GM21526 (cell line): ENCODE measurements at regions not wholly inside any gene's neighbourhood (a gene's known extent, or its start where the extent isn't known, plus 50 kb on each side); places are given as distances from the start of the nearest gene placed in this dataset.

Experiments used
- ATAC-seq: cut with Tn5 transposase; IDR thresholded peaks from one replicate; pipeline ENCODE4 v1.9.1; 2021; ENCODE audit warnings: moderate library complexity; ENCODE audit not compliant: unreplicated experiment, low FRiP score

DNA sequence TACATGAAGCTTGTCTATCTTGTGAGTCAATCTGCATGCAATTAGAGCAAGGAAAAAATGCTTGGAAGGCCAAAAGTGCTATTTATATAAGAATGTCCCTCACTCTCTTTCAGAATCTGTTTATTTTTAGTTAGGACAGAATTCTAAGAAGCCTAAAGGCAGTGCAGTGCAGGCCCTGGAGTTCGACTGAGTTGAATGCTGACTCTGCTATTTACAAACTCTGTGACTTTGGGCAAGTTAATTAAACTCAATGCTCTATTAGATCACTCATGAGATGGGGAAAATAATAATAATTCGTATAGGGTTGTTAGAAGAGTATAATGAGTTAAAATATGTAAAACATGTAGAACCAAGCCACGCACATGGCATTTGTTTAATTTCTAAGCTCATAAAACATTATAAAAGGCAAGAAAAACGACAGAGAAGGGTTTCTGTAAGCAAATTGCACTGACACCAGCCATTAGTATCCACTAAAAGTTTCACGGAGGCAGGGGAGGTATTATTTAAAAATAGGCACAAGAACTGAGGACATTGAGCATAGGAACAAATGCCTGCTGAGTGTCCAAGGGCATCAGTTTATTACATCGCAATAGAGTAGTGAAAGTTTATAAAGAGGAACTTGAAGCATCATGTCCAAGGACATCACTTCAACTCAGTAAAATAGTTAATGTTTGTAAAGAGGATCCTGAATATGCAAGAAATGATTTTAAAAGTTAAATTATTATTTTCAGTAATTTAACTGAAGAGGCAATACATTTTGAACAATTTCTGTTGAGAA is 115.0 kb upstream of the INPP4B start:
- no peak for ATAC-seq

DNA sequence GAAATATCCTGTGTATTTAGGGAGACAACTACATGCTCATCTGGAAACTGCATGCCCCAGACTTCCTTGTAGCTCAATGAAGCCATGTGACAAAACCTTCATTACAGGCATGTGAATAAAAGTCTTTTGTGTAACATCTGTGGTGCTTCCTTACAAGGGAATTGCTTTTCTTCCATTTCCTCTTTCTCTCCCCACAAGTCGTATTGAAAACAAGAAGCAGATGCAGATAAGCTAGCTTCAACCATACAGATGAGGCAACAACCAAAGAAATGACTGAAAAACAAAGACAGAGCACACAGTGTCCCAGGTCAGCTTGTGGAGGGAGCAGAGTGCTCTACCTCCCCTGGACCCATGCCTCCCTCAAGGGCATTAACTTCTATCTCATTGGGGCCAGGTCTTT is 115.8 kb upstream of the INPP4B start:
- no peak for ATAC-seq

DNA sequence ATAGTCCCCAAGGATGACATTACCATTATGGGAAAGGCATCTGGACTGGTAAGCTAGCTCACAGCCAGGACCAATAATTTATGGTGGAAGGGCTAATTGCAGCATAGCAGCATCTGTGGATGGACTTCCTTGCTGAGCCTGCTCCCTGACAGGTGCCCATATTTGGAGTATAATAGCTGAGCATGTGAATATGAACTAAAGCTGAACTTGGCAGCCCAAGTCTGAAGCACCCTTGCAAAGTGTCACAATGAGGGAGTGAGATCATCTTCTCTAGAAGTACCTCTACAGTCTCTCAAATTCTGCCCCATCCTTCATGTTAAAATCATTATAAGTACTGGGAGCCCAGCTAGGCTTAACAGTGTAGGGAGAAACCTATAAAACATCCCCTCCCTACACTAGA is 128.2 kb upstream of the INPP4B start:
- ATAC-seq: no peak

DNA sequence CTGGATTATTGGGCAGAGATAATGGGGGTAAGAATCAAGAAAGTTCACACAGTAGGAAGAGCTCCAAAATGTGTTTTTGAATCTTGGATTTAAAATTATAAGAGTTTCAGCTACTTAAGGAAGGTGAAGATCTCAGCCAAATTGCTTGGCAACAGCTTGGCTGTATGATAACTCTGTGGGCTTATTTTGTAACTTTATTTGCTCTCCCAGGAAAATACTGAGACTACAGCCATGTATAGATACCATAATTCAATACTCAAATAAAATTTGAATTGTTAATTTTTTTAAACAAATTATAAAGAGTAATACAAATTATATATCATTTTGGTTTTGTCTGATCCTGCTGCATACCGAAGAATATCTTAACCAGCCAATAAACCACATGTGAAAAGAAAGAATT is 129.5 kb upstream of the INPP4B start:
- ATAC-seq: no peak

DNA sequence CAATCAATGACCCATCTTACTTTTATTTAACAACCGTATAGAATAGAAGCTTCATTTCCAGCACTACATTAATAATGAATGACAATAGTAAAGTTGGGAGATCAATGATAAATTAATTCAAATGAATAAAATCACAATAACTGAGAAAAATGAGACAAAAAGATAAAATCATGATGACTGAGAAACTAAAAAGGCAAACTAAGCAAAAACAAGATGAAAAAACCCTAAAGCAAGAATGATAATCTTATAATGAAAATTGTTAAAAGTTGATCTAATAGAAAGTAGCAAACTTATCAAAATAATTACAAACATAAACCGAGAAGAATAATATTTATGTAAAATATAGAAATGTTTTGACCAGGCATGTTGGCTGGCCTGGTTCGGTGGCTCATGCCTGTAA is 130.4 kb upstream of the INPP4B start:
- ATAC-seq: no peak

DNA sequence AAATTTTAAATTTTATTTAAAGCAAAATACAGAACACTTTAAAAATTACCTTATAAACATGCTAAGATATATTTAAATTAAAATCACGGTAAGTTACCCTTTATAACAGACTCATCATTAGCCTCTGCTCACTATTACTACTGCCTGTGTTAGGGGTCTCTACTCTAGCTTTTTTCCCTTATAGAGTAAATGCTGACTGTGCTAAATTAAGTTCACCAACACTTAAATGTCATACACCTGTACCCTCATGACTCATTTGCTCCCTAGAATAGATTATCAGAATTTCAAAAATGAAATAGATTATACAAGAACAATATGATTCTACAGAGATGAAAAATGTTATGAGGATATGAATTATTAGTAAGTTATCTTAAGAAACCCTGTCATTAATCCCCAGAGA is 131.1 kb upstream of the INPP4B start:
- ATAC-seq: no peak

DNA sequence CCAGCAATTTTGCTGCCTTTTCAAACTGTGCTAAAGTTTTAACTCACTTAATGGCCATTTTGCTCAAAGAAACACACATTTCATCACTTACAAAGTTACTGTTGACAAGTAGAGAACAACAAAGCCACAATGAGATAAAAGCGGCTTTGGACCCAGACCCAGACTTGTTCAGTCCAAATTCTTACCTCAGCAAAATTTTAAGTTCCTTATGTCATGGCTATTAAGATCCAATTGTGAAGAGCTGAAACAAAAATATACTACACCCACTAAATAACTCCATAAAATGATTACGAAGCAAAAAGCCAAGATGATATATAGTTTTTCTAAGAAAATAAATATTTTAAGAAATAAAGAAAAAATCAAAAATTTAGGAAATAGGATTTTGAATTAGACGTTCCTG is 137.0 kb upstream of the INPP4B start:
- no peak for ATAC-seq

DNA sequence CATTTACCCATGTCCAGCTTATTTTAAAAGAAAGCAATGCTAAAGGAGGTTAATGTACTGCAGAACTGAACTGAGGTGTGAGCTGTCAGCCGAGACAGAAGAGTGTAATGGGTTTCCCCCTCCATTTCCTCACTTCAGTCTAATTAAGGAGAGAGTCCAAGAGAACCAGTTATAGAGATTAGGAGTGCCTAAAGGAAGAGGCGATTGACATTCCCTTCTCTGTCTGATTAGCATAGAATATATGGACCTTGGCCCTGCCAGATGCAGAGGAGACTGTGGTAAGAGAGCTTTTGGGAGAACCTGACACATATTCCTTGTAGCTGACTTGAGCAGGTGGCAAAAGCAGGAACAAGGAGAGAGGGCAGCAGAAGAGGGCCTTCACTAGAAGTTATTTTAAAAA is 137.5 kb upstream of the INPP4B start:
- ATAC-seq: no peak

DNA sequence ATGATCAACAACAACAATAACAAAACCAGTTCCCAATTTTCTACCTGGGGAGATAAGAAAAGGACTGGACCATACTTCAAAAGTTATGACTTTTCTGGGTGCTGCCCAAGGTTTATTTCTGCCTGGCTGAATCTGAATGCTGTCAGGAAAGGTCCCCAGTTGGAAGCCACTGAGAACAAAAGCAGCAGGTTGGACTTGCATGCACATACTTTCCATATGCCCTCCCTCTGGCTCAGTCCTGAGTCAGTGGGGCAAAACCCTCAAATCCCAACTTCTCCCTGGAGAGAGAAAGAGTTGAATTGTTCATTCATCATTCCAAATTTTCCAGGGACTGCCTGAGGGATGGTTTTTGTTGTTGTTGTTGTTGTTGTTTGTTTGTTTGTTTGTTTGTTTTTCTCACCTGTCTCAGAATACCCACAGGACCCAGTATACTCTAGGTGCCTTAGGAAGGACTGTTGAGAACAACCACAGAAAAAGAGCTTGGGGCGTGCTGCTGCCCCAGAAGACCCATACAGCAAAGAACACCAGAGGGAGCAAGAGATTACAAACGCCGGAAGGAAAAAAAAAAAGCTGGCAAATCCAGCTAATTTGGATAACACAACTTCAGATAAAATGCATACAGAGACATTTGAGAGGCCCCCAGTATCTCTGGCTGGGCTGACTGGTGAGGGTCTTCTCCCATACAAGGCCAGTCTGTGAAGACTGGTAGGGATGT is 138.9 kb upstream of the INPP4B start:
- no peak for ATAC-seq

DNA sequence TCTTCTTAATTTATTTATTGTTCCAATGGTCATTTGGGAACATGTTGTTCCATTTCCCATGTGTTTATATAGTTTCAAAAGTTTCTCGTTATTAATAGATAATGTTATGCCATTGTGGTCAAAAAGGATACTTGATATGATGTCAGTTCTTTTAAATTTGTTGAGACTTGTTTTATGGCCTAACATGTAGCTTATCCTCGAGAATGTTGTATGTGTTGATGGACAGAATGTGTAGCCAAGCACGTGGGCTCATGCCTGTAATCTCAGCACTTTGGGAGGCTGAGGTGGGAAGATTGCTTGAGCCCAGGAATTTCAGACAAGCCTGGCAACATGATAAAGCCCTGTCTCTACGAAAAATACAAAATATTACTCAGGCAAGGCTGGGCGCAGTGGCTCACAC is 168.5 kb upstream of the USP38 start:
- no peak for ATAC-seq

DNA sequence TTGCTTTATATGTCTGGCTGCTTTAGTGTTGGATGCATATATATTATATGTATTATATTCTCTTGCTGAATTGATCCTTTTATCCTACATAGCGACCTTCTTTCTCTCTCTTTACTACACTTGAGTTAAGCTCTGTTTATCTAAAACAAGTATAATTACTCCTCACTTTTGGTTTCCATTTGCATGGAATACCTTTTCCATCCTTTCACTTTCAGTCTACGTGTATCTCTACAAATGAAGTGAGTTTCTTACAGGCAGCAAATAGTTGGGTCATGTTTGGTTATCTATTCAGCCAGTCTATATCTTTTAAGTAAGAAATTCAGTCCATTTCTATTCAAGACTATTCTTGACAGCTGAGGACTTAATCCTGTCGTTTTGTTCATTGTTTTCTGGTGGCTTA is 167.5 kb upstream of the USP38 start:
- no peak for ATAC-seq

DNA sequence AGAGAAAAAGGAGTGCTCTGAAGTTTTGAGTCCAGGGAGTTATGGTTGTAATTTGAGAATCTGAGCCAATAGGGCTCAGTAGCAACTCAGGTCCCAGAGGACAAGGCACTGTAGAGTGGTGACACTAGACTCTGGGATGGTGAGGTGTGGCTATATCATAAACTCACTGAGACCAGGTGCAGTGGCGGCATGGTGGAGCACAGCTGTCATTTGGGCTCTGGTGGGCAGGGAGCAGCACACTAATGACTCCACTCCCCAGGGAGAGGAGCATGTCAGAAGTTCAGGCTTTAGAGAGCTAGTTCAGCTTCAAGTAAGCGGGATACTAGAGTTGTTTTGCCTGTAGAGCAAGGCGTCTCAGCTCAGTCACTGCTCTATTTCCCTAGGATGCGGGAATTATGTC is 165.4 kb upstream of the USP38 start:
- no peak for ATAC-seq

DNA sequence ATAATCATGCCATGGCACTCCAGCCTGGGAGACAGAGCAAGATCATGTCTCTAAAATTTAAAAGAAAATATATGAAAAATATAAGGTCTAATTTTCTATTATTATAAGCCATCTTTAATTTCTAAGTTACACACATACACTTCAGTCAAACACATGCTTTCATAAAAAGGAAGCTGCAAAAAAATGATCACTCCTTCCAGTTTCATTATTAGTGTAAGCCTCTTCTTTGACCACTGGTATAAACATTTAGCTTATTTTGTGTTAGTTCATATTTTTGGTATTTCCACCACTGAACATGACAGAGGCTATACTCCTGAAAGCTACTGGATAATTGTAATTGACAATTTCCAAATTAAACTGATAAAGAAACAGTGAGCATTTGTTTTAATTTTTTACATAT is 163.3 kb upstream of the USP38 start:
- peak; percentile 81 for ATAC-seq

DNA sequence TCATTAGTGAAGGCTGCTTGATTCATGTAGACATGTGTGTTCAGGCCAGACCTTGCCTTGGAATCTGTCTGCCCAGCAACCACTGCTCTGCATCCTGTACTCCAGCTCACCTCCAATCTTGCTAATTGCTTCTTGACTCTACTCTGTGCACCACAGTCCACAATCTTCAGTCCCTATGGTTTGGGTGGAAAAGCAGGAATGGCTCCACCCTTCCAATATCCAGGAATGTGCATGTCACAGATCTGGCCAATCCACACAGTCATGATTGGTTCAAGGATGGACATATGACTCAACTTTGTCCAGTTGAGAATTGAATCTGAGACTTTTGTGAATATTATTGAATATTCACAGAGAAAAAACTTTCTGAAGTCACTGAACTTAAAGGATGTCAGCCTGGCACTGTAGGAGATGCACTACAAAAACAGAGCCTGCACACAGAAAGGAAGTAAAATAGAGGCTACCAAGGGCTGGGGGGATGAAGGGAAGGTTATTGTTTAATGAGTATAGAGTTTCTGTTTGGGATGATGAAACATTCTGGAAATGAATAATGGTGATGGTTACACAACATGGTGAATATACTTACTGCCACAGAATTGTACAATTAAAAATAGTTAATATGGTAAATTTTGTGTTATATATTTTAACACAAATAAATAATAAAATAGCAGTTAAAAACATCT is 161.3 kb upstream of the USP38 start:
- no peak for ATAC-seq

DNA sequence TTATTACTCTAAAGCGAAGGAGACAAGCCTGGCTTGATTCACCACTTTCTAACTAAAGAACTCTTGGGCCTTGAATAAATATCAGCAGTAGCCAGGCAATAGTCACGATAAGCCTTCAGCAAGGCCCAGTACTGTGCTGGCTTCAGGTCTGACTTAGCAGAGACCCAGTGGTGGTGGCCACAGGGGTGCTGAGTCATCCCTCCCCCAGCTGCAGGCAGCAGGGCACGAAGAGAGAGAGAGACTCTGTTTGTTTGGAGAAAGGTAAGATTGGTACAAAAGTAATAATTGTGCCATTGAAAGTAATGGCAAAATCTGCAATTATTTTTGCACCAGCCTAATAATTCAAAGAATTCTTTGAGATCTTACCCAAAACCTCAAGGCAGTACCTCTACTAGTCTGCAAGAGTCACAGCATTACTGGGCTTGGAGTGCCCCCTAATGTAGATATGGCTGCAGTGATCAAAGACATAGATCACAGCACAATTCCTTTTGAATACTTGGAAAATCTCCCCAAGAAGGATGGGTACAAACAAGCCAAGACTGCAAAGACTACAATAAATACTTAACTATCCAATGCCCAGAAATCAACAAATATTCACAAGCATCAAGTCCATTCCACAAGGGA is 159.5 kb upstream of the USP38 start:
- ATAC-seq: peak; percentile 44

DNA sequence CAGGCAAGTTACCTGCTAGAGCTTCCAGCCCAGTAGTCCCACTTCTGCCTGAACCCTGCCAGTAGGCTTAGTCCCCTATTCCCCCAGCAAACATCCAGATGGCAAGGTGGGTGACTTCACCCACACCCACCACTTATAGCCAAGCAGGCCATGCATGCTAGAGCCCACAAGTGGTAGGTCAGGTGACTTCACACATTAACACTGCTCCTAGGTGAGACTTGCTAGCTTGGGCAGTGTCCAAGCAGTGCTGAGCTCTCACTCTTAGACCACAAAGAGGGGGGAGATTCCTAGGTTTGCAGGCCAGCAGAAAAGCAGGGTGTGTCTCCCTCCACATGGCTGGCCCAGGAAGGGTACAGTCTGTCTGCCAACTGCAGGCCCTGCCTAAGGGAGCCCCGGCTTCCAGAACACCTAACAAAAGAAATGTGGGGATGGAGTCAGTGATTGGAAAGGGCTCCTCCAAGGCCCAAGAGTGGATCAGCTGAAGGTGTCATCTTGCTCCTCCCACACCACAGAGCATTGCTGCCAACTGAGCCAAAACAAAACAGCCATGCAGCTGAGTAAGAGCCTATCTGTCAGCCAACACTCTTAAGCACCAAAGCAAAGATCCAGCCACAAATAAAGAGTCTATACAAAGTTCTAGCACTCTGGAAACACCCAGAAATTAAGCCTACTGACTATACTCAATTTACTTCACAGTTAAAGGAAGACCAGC is 158.1 kb upstream of the USP38 start:
- no peak for ATAC-seq

DNA sequence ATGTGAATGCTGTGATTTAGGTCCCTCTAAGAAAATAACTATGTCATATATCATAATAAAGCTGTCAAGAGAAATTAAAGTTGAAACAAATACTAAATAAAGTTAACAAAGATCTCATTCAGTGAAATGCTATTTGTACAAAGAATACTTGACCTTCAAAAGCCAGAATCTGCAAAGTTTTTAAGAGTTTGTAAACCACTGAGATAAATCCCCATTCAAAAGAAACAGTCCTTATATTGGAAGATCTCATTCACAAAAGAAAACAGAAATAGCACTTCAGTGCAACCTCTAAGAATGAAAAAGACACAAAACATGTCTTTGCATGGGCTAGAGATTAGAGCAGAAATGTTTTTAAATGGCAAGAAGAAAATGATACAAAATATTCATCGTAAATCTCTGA is 149.1 kb upstream of the USP38 start:
- ATAC-seq: no peak

DNA sequence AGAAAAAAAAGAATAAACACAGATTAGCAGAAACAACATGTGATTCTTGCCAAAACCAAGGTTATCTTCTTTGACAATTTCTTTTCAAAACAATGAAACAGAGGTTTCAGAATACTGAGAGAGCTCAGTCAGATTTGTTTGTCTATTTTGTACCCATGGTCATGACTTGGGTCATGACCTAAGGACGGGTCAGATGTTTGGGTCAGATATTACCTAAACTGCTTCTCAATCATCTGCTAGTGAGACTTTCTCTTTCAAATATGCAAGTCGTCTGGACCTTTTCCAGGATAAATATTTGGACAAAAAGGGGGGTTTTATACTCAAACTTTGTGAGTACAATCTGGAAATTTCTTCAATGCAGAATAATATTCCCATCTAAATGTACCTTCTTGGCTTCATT is 148.3 kb upstream of the USP38 start:
- ATAC-seq: no peak

DNA sequence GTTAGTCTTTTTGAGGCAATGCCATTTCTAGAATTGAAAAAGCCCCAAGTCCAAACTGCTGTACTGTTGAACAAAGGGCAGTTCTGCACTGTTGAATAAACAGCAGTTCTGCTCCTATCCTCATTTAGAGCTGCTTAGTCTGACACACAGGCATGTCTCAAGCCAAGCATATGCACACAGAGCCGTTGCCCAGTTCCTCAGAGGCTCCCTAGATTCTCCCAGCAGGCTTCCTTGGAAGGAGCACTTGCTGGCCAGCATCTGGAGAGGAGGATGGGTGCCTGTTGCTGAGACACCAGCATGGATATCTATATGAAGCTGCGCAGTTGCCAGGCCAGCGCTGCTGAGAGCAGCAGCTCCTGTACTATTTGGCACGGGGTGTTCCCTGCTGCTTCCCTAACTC is 138.3 kb upstream of the USP38 start:
- ATAC-seq: no peak

DNA sequence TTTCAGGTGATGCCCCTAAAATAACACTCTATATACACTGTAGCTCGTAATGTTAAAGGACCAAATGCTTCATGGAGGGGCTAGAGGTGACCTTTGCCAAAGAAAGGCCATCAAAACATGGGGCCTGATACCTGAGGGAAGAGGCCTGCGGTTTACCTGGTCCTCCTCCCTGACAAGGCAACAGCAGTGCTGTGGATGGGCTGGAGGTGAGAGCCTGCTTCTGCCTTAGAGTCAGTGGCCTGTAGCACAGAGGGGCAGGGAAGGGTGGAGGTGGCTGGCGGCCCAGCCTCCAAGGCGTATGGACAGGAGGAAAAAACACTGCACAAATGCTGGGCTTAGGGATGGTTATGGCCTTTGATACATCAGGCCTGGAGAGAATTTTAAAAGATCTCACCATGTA is 137.8 kb upstream of the USP38 start:
- no peak for ATAC-seq

DNA sequence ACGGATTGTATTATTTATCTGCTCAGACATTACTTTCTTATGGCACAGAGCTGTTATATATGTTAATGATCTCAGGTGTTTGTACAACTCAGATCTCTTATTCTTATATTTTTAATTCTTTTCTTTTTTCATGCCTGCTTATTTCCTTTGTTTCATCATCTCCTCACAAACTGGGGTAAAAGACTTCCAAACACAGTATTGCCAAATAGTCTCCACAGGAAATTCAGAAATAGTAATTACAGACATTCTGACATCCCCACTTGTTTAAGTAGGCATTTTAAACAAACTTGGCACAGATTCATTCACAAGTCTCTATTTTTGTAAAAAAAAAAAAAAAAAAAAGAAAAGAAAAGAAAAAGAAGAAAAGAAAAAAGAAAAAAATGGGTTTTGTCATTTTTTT is 129.7 kb upstream of the USP38 start:
- no peak for ATAC-seq
